Right atrium auricular region (tissue), 2 donors: ENCODE measurements at regions not wholly inside any gene's neighbourhood (a gene's known extent, or its start where the extent isn't known, plus 50 kb on each side); places are given as distances from the start of the nearest gene placed in this dataset.

Experiments used
- DNase-seq: peaks from one replicate; pipeline ENCODE4 v3.0.0-alpha.2; 2019; ENCODE audit warnings: low spot score
- H3K27ac ChIP-seq, 2 donors: fragments of 200-600 bp; sonication (generic); 1 replicate in 1 of 2; 2 replicates in 1 of 2; pipeline ENCODE4 v1.5.1; 2016 to 2019
- H3K27me3 ChIP-seq, 2 donors: fragments of 200-600 bp; sonication (generic); one replicate each; pipeline versions ENCODE4 v1.5.1 to v1.6.0; 2017 to 2019
- H3K36me3 ChIP-seq: fragments of 200-600 bp; sonication (generic); one replicate; pipeline ENCODE4 v1.5.1; 2016
- H3K4me1 ChIP-seq, 2 donors: fragments of 200-600 bp; sonication (generic); one replicate each; pipeline versions ENCODE4 v1.5.1 to v1.6.0; 2017 to 2019
- H3K4me3 ChIP-seq, 2 donors: fragments of 200-600 bp; sonication (generic); 1 replicate in 1 of 2; 2 replicates in 1 of 2; pipeline ENCODE4 v1.5.1; 2017 to 2019; ENCODE audit warnings: mild to moderate bottlenecking in 1 of 2, moderate library complexity in 1 of 2
- H3K9me3 ChIP-seq, 2 donors: fragments of 200-600 bp; sonication (generic); one replicate each; pipeline ENCODE4 v1.5.1; 2019
- TF ChIP-seq, protein P1 (sequence below), 2 donors: fragments of 200-600 bp; sonication (generic); IDR thresholded peaks; one replicate each; pipeline ENCODE4 v1.5.1; 2019; ENCODE audit warnings: antibody characterized with exemption in 2 of 2

DNA sequence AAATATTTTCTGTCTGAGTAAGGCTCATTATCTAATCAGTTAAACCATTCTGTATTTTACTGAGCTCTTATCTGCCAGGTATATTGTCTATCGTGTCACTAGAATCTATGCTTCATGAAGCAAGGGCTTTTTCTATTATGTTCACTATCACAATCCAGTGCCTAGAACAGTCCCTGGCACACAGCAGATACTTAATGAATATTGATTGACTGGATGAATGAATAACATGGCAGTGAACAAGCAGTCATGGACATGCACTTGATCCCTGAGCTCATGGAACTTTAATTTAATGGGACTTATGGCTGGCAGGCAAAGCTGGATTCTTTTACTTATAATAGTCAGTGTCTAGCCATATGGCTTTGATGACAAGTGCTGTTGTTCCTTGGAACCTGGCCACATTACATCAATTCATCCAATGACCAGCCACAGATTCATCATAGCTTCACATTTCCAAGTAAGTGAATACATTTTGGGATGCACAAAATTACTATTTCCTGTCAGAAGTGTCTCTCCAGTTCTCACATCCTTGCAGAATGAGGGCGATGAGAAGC lies 214.8 kb downstream of the COG6 start:
- Histone ChIP-seq H3K4me1 (peaks cover 0 to 5% of the 10 kb centered on the region in 2 donors), H3K36me3 (no peaks in the 10 kb centered on the region), H3K9me3 (no peaks in the 10 kb centered on the region), H3K27me3 (no peaks in the 10 kb centered on the region), H3K27ac (no peak overlapping the region), H3K4me3 (no peak overlapping the region)
- TF ChIP-seq, protein P1, sequence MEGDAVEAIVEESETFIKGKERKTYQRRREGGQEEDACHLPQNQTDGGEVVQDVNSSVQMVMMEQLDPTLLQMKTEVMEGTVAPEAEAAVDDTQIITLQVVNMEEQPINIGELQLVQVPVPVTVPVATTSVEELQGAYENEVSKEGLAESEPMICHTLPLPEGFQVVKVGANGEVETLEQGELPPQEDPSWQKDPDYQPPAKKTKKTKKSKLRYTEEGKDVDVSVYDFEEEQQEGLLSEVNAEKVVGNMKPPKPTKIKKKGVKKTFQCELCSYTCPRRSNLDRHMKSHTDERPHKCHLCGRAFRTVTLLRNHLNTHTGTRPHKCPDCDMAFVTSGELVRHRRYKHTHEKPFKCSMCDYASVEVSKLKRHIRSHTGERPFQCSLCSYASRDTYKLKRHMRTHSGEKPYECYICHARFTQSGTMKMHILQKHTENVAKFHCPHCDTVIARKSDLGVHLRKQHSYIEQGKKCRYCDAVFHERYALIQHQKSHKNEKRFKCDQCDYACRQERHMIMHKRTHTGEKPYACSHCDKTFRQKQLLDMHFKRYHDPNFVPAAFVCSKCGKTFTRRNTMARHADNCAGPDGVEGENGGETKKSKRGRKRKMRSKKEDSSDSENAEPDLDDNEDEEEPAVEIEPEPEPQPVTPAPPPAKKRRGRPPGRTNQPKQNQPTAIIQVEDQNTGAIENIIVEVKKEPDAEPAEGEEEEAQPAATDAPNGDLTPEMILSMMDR (IDR thresholded peaks at IDR 0.05): no peak
- DNase-seq: no peak

DNA sequence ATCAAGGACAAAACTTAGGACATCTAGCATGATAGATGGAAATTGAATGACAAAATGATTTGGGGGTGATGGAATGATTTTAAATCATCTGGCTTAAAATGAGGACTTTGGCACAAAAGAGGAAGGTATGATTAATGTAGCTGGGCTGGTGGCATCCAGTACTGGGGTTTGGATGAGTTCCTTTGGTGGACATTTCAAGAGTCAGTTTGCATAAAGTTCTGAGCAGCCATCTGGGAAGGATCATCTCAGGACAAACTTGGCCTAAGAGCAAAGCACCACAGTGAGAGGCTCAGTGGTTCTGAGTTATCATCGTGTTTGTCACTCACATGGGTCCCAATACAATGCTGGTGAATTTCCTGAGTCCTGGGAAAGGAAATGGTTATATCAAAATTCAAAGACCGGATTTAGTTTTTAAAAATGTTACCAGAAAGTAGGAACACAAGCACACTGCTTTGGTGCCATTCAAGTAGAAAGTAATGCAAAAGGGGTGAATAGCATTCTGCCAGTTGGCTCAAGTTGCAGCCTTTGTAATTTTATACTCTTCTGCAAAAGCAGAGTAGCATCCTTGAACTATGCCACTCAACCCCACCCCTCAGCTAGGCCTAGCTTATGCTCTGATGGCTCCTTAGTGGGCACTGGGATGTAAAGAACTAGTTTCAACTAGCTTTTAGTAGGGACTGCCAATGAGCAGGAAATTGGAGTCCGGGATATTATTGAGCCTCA lies 219.0 kb downstream of the COG6 start:
- peaks cover 0 to 33% of the 10 kb centered on the region in 2 donors for H3K4me1 ChIP-seq
- H3K36me3 ChIP-seq: no peaks in the 10 kb centered on the region
- no peak overlapping the region for H3K4me3 ChIP-seq
- TF ChIP-seq, protein P1 (IDR thresholded peaks at IDR 0.05): no peak
- no peaks in the 10 kb centered on the region for H3K9me3 ChIP-seq
- DNase-seq: no peak
- no peak overlapping the region for H3K27ac ChIP-seq
- H3K27me3 ChIP-seq: no peaks in the 10 kb centered on the region

DNA sequence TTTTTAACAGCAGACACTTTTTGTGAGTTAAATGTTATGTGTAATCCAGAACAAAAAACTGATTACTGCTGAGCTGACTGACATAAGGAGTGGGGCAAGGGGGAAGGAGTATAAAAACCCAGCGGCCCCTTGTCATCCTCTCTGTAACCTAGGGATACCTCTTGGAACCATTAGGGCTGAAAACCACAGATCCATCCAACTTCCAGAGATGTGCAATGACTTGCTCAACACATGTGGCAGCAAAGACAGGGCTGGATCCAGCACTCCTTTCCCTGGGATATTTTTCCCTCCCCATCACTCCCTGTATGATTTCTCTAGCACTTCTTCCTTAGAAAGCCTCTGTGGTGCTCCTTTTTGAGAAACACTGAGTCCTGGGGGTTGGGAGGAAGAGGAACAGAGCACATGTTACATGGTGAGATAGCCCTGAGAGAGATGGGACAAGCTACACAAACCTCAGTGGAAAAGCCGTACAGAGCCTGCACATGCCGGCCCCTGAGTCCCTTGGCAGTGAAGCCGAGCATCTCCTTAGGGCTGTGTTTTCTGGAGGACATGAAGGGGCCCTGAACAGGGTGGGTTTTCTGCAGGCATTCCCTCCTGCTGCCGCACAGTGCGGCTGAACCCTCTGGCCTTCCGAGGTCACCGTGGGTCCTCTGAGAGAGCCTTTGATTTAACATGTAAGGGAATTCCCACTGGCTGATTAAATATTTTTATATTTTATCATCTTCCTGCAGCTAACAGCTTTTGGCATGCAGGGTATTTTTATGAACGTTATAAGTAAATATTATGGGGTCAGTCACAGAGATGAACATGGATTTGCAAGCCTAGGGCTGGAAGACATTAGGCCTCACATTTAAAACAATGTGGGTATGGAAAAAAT lies 219.9 kb downstream of the COG6 start:
- Histone ChIP-seq H3K4me3 (no peak overlapping the region), H3K9me3 (no peaks in the 10 kb centered on the region), H3K36me3 (no peaks in the 10 kb centered on the region), H3K27ac (peak overlapping the region in 1 of 2 donors; percentile 24), H3K4me1 (peaks cover 0 to 36% of the 10 kb centered on the region in 2 donors), H3K27me3 (no peaks in the 10 kb centered on the region)
- DNase-seq: no peak
- TF ChIP-seq, protein P1 (IDR thresholded peaks at IDR 0.05): no peak

DNA sequence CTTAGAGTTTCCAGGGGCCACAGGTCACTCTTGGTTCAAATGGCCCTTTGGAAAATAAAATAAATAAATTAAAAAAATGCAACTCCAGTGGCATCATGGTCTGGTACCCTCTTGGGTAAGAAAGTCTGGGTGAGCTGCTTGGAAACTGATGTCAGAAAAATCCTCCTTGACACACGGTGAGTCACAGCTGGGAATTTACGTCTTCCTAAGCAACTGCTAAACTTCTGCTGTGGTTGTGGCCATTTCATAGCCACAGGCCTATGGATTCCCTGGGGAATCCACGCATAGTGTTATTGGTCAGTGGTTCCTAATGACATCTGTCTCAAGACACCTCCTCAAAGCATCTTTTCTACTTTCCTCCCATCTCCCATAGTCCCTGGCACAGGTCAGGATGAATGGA lies 220.8 kb downstream of the COG6 start:
- H3K4me1 ChIP-seq: peaks cover 0 to 36% of the 10 kb centered on the region in 2 donors
- no peak overlapping the region for H3K4me3 ChIP-seq
- TF ChIP-seq, protein P1 (IDR thresholded peaks at IDR 0.05): no peak
- no peaks in the 10 kb centered on the region for H3K27me3 ChIP-seq
- H3K36me3 ChIP-seq: no peaks in the 10 kb centered on the region
- H3K9me3 ChIP-seq: no peaks in the 10 kb centered on the region
- no peak overlapping the region for H3K27ac ChIP-seq
- DNase-seq: no peak

DNA sequence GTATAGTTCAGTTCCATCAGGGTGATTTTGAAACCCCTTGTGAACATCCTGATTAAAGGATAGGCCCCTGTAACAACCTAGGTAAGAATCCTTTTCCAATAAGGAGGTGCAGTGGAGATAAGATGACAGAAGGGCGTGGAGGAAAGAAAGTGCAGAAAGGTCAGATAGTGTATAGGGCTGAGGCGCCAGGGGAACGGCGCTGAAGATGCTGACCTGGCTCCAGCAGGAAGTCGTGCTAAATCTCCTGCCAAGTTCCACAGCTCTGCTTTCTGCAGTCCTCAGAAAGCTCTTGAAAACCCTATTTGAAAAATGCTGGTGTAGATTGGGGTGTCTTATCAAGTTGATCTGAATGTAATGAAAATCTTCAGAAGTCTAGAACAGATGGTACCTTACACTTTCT lies 221.7 kb downstream of the COG6 start:
- TF ChIP-seq, protein P1 (IDR thresholded peaks at IDR 0.05): no peak

More for the DNA sequence above, 221.7 kb downstream of the COG6 start:
- Histone ChIP-seq H3K4me3 (no peak overlapping the region), H3K4me1 (peaks cover 0 to 36% of the 10 kb centered on the region in 2 donors), H3K36me3 (no peaks in the 10 kb centered on the region), H3K27me3 (no peaks in the 10 kb centered on the region), H3K9me3 (no peaks in the 10 kb centered on the region), H3K27ac (no peak overlapping the region)
- no peak for DNase-seq
